K562 (cell line): ENCODE measurements at regions not wholly inside any gene's neighbourhood (a gene's known extent, or its start where the extent isn't known, plus 50 kb on each side); places are given as distances from the start of the nearest gene placed in this dataset.

ENCODE experiments used
- ATF7 ChIP-seq: fragments of 450-650 bp; IDR thresholded peaks from 2 replicates; pipeline ENCODE4 v1.7.1; 2014; ENCODE audit warnings: mild to moderate bottlenecking, moderate library complexity
- CTCF ChIP-seq, 3 experiments: IDR thresholded peaks in 2 of 3; conservative IDR thresholded peaks in 1 of 3; 2 replicates each; pipeline ENCODE4 v1.5.1; 2011 to 2012; ENCODE audit warnings: low read length in 3 of 3, mild to moderate bottlenecking in 3 of 3, control low read depth in 2 of 3, improper control_type of control experiment in 1 of 3, inconsistent platforms in 1 of 3, low read depth in 1 of 3, mixed read lengths in 1 of 3, moderate library complexity in 1 of 3; ENCODE audit not compliant: insufficient read depth in 2 of 3
- PREB ChIP-seq: sonication (generic); formaldehyde crosslinking; IDR thresholded peaks from 2 replicates; pipeline ENCODE4 v1.8.1; 2023; ENCODE audit warnings: mild to moderate bottlenecking, missing genetic modification reagents
- RAD51 ChIP-seq: fragments of 450-650 bp; IDR thresholded peaks from 2 replicates; pipeline ENCODE4 v1.7.1; 2016; ENCODE audit warnings: low read depth, mild to moderate bottlenecking, borderline replicate concordance
- ZNF512 ChIP-seq: IDR thresholded peaks from 2 replicates; pipeline ENCODE4 v1.6.1; 2016; ENCODE audit warnings: missing genetic modification characterization, missing compliant biosample characterization

- no peak for TF ChIP-seq CTCF (IDR thresholded peaks at IDR 0.05 in 2 of 3, conservative IDR thresholded peaks at IDR 0.05 in 1 of 3; ENCODE audit: insufficient read depth in 2 of 3, low read depth in 1 of 3, low read length in 3 of 3)
- no peak for TF ChIP-seq RAD51
- TF ChIP-seq PREB (CRISPR knock-in tag), result no peak
- no peak for TF ChIP-seq ATF7
- no peak for TF ChIP-seq ZNF512 (tag)
Observed at GRCh38 chr2:43102366-43103092, 123.9 kb downstream of the ZFP36L2 start.
